ENCODE measurements at regions not wholly inside any gene's neighbourhood (a gene's known extent, or its start where the extent isn't known, plus 50 kb on each side); places are given as distances from the start of the nearest gene placed in this dataset.

DNA sequence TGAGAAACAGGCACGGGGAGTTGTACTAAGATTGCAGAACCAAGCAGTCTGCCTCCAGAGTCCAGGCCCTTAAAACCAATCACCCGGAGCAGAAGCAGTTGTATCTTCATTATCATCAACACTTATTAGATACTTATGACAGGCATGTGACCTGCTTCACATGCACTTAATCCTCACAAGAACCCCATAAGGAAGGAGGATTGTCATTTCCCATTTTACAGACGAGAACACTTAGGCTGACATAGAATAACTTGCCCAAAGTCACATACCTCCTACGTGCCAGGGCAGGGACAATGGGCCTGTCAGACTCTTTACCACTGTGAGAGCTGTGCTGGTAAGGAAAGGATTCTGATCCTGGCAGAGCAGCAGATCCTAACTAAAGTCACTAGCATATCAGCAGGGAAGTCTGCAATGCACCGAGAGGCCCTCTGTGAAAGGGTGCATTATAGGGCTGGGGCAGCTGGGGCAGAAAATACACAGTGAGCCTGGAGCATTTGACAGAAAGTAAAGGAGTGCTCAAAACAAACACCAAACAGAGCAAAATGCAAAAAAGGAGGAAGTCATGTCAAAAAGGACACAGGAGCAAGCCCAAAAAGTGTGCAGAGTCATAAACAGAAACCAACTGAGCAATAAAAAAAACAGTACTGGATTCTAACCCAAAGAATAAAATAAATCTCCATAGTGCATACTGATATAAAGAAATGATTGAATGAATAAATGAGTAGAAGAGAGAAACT, 55.9 kb upstream of the SP3 start:
- TF ChIP-seq, protein P1, sequence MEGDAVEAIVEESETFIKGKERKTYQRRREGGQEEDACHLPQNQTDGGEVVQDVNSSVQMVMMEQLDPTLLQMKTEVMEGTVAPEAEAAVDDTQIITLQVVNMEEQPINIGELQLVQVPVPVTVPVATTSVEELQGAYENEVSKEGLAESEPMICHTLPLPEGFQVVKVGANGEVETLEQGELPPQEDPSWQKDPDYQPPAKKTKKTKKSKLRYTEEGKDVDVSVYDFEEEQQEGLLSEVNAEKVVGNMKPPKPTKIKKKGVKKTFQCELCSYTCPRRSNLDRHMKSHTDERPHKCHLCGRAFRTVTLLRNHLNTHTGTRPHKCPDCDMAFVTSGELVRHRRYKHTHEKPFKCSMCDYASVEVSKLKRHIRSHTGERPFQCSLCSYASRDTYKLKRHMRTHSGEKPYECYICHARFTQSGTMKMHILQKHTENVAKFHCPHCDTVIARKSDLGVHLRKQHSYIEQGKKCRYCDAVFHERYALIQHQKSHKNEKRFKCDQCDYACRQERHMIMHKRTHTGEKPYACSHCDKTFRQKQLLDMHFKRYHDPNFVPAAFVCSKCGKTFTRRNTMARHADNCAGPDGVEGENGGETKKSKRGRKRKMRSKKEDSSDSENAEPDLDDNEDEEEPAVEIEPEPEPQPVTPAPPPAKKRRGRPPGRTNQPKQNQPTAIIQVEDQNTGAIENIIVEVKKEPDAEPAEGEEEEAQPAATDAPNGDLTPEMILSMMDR (IDR thresholded peaks at IDR 0.05) = no peak
- no peak for TF ChIP-seq POLR2A (IDR thresholded peaks at IDR 0.05)

All from testis (tissue), 2 donors.